ENCODE measurements at regions not wholly inside any gene's neighbourhood (a gene's known extent, or its start where the extent isn't known, plus 50 kb on each side); places are given as distances from the start of the nearest gene placed in this dataset.

DNA sequence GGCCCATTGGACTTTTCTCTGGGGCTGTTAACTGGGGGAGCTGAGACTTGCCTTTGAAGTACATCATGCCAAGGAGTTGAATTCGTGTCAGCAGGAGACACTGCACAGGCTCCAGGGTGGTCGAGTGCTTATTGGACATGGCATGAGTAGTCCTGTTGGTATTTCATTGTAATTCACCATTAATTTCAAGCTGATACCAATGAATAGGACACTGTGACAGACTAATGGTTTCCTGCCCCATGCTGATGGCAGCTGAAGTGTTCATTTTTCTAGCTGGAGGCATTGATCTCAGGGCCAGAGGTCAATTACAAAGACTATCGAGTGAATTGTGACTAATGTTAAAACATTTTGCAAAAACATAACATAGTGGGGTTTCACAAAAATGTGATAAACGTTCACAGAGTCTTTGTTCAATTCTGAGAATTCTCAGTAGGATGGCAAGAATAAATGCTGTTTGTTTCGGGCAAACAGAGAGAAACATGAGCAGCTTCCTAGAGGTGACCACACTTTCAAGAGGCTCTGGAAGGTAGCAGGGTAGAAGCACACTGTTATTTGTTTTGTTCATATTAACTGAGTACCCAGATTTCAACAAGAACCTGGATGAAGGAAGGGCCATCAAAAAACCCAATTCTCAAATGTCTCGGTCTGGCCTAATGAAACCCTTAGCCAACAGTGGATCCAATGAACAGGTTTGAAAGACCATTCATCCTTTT, 90.6 kb upstream of the ARL4C start (continued):
- no peak for TF ChIP-seq RXRA (IDR thresholded peaks at IDR 0.05; ENCODE audit: insufficient read depth, low read depth, low read length)
- TF ChIP-seq SP2 (IDR thresholded peaks at IDR 0.05; ENCODE audit: low read length), result no peak
- no peak for TF ChIP-seq JUN (IDR thresholded peaks at IDR 0.05; ENCODE audit: low read depth, low read length)
- TF ChIP-seq TAF7 (optimal IDR thresholded peaks at IDR 0.05; ENCODE audit: borderline replicate concordance, low read depth, low read length), result no peak
